Activated CD4-positive, alpha-beta T cell treated with anti-CD3 and anti-CD28 coated beads for 24 hours (primary cell): ENCODE measurements at regions not wholly inside any gene's neighbourhood (a gene's known extent, or its start where the extent isn't known, plus 50 kb on each side); places are given as distances from the start of the nearest gene placed in this dataset.

ENCODE experiments used
- DNase-seq, 2 donors: peaks; one replicate each; pipeline ENCODE4 v3.0.0-alpha.2; 2020; ENCODE audit warnings: low read depth in 2 of 2

DNA sequence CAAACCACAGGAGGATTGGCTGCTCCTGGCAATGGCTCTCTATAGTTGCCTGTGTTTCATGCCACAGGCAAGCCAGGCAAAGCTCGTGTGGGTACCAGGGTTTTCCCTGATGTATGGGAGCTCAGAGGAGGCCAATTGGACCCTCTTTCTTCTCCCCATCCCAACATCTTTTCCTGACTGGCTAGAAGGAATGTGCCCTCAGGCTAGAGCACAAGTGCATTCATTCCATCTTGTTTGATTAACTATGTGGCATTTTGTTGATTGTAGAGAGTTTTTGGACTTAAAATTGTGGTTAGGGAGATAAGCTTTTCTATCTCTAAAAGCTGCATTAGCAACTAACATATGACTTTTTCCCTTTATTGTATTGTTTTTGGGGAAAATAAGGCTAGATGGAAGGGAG lies 561.3 kb downstream of the PSAT1 start:
- DNase-seq, result no peak

DNA sequence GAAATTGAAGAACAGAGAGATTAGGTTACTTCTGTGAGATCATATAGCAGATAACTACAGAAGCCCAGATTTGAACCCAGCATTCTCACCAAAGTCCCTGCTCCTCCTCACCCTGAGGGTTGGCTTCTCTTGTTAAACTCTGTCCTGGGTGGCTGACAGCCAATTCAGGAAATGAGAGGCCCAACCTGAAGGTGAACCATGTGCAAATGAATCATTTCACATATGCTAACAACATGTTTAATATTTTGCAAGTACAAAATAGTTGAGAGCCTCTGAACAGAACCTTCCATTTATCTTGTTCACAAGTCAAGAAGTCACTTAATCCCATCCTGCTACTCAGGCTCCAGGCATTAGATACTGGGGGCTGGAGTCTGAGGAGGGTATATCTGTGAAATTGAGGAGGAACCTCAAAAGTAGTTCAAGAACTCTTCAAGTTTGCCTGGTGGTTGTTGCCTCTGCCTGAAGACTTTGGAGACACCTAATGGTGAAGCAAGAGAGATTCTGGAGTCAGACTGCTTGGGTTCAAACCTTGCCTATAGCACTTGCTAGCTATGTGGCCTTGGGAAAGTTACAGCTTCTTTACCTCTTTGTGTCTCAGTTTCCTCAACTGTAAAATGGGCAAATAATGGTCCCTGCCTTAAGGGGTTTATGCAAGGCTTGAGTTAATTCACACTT lies 564.0 kb downstream of the PSAT1 start:
- DNase-seq, result no peak

DNA sequence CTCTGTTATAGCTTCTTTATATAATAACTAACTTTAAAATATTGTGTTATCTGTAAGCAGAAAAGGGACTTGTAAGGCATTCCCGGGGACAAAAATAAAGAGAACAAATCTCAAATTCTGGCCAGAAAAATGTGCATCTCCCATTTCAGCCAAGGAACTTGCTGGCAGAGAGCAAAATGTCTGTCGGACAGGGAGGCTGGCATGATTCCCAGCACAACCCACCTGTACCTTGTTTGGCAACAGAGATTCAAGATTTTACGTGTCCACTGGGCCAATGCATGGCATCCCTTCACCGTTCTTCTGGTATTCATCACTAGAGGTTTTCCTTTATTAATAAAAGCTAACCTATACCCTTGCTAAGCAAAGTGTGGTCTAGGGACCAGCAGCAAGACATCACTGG lies 566.6 kb downstream of the PSAT1 start:
- DNase-seq, result no peak

DNA sequence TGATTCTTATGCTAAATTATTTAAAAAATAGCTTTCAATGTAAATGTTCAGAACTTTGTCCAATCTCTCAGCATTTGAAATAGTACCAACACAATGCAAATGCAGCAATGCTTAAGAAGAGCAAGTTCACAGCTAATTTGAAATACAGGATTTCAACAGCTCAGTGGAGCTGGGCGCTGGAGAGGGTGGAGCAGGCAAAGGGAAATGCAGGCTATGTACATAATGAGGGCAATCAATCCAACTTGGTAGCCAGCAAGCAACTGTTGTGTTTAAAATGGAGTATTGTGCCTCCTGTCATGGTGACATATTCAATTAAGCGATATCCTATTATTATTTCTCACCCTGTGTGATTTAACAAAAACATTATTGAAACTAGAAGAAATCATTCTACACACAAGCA lies 568.8 kb downstream of the PSAT1 start:
- DNase-seq, result no peak

DNA sequence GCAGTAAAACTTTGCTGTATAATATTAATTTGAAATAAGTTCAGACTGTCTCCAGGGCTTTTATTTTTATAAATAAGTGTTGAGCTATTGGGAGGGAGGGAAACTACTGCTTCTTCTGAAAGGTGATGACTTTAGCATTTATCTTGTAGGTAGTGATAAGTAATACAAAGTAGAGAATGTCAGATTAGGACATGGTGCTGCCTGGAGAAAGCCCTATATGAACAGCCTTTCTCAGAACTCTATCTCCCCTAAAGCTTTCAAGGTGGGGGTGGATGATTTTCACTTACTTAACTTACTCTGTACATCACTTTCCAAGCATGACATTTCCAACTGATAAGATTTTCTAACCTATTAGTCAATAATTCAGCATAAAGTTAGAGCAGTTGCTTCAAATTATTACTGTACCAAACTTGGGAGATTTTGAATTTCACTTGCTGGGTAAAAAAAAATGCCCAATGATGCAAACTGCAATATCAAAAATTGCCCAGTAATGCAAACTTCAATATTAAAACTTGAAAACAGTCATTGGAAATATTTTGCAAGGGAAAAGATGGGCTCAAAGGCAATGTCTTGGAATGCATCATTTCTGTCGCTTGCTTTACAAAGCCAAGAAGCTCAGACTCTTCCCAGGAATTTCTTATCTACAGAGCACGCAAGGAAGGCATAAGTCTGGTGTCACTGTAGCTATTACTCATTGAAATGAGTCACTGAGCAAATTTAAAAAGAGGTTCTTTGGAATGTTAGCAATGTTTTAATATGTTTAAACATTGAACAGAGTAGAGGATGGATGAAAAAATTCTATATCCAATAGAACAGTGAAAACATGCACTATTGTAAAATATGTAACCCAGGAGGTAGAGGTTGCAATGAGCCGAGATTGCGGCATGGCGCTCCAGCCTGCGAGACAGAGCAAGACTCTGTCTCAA lies 569.5 kb downstream of the PSAT1 start:
- no peak for DNase-seq

DNA sequence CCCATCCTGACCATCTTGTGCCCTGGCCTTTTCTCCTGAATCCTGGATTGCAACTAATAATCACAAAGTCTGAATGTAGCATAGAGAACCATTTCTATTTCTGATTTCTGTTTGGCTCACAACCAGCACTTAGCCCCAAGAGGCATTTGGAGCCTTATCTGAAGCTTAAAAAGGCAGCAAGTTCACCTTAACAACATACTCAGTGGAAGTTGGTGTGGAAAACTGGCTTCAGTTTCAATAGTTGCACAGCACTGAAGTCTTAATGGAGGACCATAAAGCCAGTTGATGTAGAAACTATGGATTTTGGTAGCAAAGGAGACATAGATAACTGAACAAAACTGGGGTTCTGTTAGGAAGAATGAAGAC lies 574.1 kb downstream of the PSAT1 start:
- no peak for DNase-seq

DNA sequence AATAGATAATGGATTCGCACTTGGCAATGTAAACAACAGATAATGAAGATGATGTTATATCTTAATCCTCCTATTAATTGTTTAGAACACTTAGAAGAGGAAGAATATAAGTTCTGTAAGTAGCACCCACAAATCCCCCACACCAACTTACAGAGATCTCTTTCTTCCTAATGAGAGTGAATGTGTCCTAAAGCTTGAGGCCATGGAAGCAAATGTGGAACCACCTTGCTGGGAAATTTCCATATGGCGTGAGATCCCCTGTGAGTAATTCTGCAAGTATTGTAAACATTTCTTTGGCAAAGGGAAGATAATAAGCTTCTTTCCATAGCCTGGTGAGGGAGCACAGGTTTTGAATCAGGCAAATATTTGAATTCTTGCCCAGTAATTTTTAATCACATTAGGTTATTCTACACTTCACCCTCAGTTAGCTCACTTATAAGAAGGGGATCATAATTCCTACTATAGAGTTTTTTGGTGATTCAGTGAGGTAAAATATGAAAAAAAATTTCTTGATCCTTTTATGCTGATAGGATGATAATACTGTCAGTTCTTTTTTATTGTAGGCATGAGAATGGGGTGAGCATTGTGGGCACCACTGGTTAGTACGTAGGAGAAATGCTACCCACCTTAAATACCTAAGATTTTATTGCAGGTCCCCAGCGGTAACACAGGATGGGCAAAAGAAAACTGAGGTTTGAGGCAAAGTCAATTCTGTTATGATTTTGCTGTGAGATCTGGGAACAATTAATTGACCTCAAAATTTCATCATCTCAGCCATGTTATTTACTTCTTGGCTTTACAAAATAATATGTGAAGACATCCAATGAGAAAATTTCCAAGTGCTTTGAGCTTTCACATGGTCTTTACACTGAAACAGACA lies 574.8 kb downstream of the PSAT1 start:
- no peak for DNase-seq

DNA sequence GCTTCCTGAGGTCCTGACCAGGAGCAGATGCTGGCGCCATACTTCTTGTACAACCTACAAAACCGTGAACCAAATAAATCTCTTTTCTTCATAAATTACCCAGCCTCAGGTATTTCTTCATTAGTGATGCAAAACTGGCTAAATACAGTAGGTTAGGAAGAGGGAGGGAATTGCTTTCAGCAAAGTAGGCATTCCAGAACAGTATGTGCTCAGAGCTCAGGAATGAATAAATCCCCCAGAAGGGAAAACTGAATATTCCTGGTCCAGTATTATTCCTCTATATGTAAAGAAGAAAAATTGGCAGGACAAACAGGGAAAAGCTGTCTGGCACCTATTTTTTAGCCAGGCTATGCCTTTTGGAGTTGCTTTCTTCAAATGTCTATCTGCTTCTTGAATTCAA lies 577.1 kb downstream of the PSAT1 start:
- no peak for DNase-seq

DNA sequence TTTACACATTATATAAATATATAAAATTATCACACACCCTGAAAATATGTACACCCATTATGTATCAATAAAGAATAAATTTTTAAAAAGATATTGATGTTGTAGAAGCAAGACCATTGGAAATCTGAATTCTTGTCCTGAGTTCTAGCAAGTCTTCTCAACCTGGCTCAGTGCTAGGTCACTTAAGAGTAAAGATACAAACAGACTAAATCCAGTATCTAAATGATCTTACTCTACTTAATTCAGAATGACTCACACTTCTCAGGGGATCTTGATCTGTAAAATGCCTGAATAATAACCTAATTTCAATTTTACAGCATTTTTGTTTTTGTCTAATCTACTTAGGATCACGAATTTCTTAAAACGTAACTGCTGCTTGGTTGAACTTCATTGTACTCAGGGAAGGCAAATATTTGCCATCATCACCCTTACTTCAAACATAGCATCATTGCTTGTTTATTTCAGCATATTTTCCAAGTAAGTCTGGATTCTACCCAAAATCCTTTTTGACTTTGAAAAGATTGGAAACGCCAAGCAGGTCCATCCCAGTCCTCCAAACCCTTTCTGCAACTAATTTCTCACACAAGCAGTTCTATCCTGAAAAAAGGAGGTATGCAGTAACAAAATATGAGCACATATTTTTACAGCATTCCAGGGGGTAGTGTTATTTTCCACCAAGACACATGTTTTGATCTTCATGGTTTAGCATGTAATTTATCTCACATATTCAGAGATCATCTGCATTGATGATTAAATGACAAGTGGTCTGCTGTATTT lies 582.6 kb downstream of the PSAT1 start:
- no peak for DNase-seq

DNA sequence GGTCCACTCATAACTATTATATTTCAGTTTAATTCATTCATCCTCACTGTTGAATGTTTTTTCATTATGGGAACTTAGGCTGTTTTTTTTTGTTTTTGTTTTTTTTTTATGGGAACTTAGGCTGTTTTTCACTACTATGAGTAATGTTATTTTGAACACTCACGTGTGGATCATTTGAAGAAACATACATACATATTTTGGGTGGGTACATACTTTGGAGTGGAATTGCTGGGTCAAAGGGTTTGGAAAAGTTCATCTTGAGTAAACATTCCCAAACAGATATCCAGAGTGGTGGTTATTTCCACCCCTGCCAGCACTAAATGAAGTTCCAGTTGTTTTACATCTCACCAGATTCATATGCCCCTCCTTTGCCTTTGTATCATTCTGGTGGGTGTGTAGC lies 584.4 kb downstream of the PSAT1 start:
- no peak for DNase-seq

DNA sequence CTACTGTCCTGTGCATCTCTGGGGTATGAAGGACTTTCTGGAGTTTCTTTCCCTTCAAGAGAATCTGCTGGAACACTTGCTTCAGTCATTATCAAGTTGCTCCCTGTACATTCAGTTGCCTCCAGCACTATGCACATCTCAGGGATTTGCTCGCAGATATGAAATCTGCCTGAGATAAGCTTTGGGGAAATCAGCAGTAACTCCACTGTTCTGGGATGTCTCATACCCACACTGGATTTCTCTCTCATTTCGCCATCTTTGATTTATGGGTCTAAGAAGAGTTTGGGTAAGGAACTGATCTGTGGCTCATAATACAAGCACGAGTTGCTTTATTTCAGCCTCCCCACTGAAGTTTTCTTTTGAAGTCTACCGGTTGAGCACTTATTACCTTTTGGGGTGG lies 585.6 kb downstream of the PSAT1 start:
- DNase-seq, result no peak

DNA sequence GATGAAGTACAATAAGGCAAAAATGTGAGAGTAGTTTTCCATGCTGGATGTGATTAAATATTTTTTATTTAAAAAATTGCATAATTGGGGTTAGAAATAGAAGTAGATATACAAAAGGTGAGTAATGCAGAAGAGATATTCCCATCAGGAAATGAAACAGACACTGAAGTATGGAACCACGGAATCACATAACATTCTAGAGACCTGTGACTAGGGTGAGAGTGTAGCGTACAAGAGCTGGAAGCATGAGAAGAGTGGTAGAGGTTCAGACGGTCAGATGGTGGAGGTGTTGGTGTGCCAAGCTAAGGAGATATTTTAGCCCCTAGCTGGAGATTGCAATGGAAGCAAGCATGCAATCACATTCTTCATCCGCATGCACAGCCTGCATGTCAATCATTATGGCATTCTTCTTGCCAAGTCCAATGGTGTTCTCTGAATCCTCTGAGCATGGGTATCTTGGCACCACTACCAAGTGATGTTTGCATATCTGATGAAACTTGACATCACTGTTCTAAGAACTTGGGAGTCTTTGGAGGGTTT lies 587.8 kb downstream of the PSAT1 start:
- DNase-seq, result no peak

DNA sequence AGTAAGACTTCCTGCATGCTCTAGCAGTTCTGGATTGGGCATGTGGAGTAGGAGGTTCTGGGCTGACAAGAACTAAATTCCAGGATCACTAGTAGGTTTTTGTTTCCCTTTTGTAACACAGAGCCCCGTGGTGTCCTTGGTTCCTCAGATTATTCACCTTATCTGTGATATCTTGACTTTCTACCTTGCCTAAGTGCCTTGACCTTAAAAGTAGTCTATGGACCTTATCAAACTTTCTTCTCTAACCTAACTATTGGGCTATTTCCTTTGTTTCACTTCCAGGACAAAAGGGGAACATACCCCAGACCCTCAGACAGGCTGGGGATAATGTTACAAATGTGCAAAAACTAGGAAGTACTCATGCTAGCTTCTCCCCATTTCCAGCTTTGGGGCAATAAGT lies 595.3 kb downstream of the PSAT1 start:
- no peak for DNase-seq

DNA sequence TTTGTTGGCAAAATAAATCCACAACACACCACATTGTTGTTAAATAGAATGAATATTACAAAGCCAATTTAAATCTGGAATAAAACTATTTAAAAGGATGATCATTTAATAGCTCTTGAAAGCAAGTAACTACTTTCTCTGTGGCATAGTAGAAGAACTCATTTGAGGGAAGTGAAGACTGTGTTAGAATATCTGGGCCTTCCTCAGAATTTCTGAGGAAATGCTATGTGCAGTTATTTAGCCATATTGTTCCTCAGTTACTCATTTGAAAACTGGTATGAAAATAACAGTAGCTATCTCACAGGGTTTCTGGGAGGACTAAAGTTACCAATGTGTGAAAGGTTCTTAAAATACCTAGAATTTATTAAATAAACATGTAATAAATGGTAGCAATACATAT lies 595.8 kb downstream of the PSAT1 start:
- no peak for DNase-seq

DNA sequence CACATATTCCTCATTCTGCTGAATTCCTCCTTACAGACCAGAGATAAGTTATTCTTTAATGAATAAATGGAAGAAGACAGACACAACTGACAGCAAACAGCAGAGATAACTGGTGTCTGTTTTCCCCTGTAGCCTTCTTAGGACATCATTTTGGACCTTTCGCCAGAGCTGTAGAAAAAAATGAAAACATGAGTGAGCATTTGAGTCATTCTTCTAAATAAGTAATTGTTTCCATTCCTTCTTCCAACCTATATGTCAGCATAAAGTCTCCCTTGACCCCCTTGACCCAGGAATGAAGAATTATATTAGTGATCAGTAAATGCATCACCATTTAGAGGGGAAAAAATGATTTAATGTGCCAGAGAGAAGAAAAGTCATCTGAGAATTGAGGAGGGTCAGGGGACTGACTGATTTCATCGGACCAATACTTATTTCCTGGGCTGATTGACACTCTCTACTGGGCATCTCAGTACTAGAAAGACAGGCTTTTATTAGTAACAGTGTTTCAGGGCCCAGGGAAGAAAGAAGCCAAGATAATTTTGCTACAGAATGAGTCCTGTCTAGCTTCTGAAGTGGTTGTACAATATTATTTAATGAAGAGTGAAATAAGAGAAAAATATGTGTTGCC lies 597.0 kb downstream of the PSAT1 start:
- no peak for DNase-seq

DNA sequence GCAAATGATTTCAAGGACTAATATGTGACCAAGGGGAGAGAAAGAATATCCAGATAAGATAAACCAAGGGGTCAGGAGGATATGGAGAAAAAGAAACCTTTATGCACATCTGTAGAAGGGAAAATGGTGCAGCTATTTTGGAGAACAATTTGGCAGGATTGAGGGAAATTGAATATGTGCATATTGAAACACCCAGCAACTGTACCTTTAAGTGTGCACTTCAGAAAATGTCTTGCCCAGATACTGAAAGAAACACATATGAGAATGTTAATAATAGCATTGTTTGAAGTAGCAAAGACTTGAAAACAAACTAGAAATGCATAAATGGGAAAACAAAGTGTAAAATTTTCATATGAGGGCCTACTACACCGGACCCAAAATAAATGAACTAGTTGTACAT lies 599.6 kb downstream of the PSAT1 start:
- DNase-seq, result no peak

DNA sequence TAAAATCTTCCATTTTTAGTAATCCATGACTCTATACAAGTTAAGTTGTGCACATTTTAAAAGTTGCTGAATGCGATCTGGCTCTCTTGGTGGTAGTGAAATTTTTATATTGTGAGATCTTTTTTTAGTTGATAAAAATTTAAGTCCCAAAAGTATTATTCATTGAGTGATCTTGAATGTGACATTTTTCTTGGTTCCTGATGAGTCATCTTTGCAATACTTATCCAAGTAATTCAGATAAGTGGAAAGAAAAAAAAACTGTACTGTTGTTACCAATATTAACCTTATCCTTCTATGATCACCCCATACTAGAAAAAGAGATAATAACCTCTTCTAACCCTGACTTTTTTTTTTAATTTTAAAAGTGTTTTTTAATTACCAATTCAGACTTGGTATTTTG lies 601.3 kb downstream of the PSAT1 start:
- DNase-seq, result no peak

DNA sequence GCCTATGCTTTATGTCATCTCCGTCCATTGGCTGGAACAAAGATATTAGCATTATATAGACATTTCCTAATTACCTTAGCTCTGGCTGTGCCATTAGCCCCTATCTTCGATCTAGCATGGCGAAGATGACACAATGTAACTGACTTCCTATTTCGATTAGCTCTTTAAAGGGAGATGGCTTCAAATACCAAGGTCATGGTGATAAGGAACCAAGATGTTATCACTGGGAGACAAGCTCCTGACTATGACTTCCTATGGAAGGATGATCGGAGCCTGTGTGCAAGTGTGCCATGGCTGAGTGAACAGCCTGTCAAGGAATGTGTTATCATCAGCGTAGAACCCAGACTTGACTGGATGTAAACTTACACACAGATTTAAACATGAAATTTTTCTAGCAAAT lies 602.1 kb downstream of the PSAT1 start:
- DNase-seq, result no peak

DNA sequence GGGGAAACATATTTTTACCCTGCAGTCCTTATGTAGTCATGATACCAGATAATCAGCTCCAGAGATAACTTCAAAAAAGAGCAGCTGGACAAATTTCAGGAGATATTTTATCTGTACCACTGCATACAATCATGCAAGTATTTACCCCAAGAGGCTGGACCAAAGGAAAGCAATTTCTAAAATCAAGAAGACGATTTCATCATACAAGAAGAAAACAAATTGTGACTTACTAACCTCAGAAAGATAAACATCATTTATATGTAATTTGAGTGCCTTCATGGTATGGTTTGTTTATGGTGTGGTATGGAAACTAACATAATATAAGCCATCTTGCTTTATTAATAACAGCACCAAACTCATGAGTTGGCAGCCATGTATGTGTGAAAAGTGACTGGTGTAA lies 603.6 kb downstream of the PSAT1 start:
- no peak for DNase-seq

DNA sequence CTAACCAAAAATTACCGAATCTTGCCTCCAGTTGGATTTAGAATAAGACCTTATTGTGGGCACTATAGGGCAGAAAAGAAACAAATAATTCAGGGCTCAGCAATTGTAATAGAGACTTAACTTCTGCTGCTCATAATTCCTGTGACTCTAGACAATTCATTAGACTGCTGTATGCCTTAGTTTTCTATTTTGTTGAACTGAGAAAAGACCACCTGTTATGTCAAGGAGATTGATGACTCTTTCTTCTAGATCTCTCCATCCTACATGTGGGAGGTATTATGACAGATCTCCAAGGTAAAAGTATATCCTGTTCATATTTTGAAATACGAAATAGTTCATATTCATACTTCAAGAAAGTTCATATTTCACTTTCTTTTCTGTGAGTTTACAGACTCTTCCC lies 605.1 kb downstream of the PSAT1 start:
- no peak for DNase-seq

DNA sequence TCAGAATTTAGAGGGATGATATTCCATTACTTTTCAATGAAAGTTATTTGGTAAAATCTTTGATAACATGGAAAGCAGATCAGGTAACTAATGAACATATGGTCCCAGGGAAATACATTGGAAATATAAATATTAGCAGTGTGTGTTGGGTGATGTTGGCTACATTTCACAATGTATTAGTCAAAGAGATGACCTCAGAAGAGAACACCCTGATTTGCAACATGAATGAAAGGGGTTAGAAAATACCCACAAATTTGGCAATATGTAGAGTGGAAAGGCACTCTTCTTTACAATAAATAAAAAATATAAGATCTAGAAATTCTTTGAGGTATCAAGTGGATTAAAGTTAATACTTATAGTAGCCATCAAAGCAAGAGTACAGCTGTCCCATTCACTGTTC lies 606.7 kb downstream of the PSAT1 start:
- no peak for DNase-seq
